Stimulated activated CD4-positive, alpha-beta T cell treated with anti-CD3 and anti-CD28 coated beads, Interleukin-4, amount 100 ng/mL, for 48 hours (primary cell): ENCODE measurements at regions not wholly inside any gene's neighbourhood (a gene's known extent, or its start where the extent isn't known, plus 50 kb on each side); places are given as distances from the start of the nearest gene placed in this dataset.
"Not testable (repeated sequence)": the region's sequence is repeated elsewhere in the genome, so short reads cannot be mapped to it uniquely, and the experiment has no call there.

Source experiments
- DNase-seq, 2 donors: peaks; one replicate each; pipeline ENCODE4 v3.0.0-alpha.2; 2020; ENCODE audit warnings: low read depth in 2 of 2

GRCh38 chr17:71472809-71473789 lies 647.7 kb upstream of the SOX9 start:
- no peak for DNase-seq

- no peak for DNase-seq
Measured at GRCh38 chr17:71477356-71477755, 643.5 kb upstream of the SOX9 start.

- DNase-seq: no peak
Measured at GRCh38 chr17:71480099-71480498, 640.7 kb upstream of the SOX9 start.

- DNase-seq: no peak
Measured at GRCh38 chr17:71482625-71483024, 638.2 kb upstream of the SOX9 start.

- no peak for DNase-seq
Measured at GRCh38 chr17:71484546-71484945, 636.3 kb upstream of the SOX9 start.

GRCh38 chr17:71485426-71485825 lies 635.4 kb upstream of the SOX9 start:
- no peak for DNase-seq

- no peak for DNase-seq
Measured at GRCh38 chr17:71486261-71486660, 634.6 kb upstream of the SOX9 start.

GRCh38 chr17:71488851-71489250 lies 632.0 kb upstream of the SOX9 start:
- DNase-seq: no peak

- DNase-seq: no peak
Measured at GRCh38 chr17:71494062-71494855, 626.6 kb upstream of the SOX9 start.

GRCh38 chr17:71495420-71495819 lies 625.4 kb upstream of the SOX9 start:
- DNase-seq: no peak

- no peak for DNase-seq
Measured at GRCh38 chr17:71496552-71496951, 624.3 kb upstream of the SOX9 start.

- DNase-seq: no peak
Measured at GRCh38 chr17:71500761-71501555, 619.9 kb upstream of the SOX9 start.

GRCh38 chr17:71501711-71502110 lies 619.1 kb upstream of the SOX9 start:
- no peak for DNase-seq

- no peak for DNase-seq
Measured at GRCh38 chr17:71502443-71502842, 618.4 kb upstream of the SOX9 start.

GRCh38 chr17:71503710-71504465 lies 616.9 kb upstream of the SOX9 start:
- DNase-seq: no peak

GRCh38 chr17:71505200-71505599 lies 615.6 kb upstream of the SOX9 start:
- no peak for DNase-seq

- DNase-seq: no peak
Measured at GRCh38 chr17:71505981-71506380, 614.8 kb upstream of the SOX9 start.

GRCh38 chr17:71511266-71511995 lies 609.4 kb upstream of the SOX9 start:
- DNase-seq: no peak

GRCh38 chr17:71513725-71514124 lies 607.1 kb upstream of the SOX9 start:
- not testable (repeated sequence) for DNase-seq

- DNase-seq: no peak
Measured at GRCh38 chr17:71516149-71516548, 604.7 kb upstream of the SOX9 start.
